Progenitor cell of endocrine pancreas (in vitro differentiated cells): ENCODE measurements at regions not wholly inside any gene's neighbourhood (a gene's known extent, or its start where the extent isn't known, plus 50 kb on each side); places are given as distances from the start of the nearest gene placed in this dataset.

Source experiments
- DNase-seq: peaks from one replicate; pipeline ENCODE4 v3.0.0; 2021; ENCODE audit warnings: low spot score; ENCODE audit not compliant: unreplicated experiment
- H3K27ac Mint-ChIP-seq: 2 replicates; pipeline ENCODE4 v1.8.0; 2021; ENCODE audit warnings: mild to moderate bottlenecking, moderate library complexity, mixed read lengths
- H3K27me3 Mint-ChIP-seq: 2 replicates; pipeline ENCODE4 v1.8.0; 2021; ENCODE audit warnings: mixed read lengths
- H3K36me3 Mint-ChIP-seq: 2 replicates; pipeline ENCODE4 v1.8.0; 2022; ENCODE audit warnings: mixed read lengths; ENCODE audit not compliant: insufficient read depth
- H3K4me1 Mint-ChIP-seq: 2 replicates; pipeline ENCODE4 v1.8.0; 2021; ENCODE audit warnings: low read depth, mixed read lengths
- H3K4me3 Mint-ChIP-seq: 2 replicates; pipeline ENCODE4 v1.8.0; 2021; ENCODE audit warnings: low read depth, mild to moderate bottlenecking, moderate library complexity, mixed read lengths
- H3K9me3 Mint-ChIP-seq: 2 replicates; pipeline ENCODE4 v1.8.0; 2021; ENCODE audit warnings: low read depth, mixed read lengths
- CTCF ChIP-seq: fragments of 200-600 bp; sonication (generic); IDR thresholded peaks from one replicate; pipeline ENCODE4 v1.5.0; 2021; ENCODE audit warnings: antibody characterized with exemption, mild to moderate bottlenecking; ENCODE audit not compliant: unreplicated experiment

- no peak for DNase-seq
- no peaks in the 10 kb centered on the region for H3K36me3 Mint-ChIP-seq
- TF ChIP-seq CTCF = no peak
- no peaks in the 10 kb centered on the region for H3K27me3 Mint-ChIP-seq
- peaks cover 3% of the 10 kb centered on the region for H3K4me1 Mint-ChIP-seq
- no peaks in the 10 kb centered on the region for H3K9me3 Mint-ChIP-seq
- H3K27ac Mint-ChIP-seq = no peak overlapping the region
- H3K4me3 Mint-ChIP-seq = no peak overlapping the region
These were observed 315.1 kb downstream of the RDH14 start for GRCh38 chr2:18245375-18245774.

DNA sequence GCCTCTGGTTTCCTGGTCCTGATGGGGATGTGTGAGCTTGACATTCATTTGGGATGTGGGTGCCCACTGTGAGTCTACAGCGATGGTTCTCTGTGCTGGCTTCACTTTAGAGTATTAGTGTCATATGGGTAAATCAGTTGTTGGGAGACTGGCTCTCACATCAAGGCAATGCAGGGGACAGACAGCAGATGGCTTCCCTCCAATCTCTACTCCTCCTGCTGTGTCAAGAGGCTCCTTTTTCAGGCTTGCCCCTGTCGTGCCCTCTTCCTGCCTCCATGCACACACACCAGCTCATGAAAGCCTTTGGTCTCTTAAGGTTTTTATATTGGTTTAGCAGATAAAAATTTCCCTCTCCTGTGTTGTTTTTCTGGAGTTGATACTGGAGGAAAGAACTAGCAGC is 315.6 kb downstream of the RDH14 start:
- H3K27me3 Mint-ChIP-seq = no peaks in the 10 kb centered on the region
- DNase-seq = no peak
- H3K4me1 Mint-ChIP-seq = peaks cover 3% of the 10 kb centered on the region
- H3K9me3 Mint-ChIP-seq = no peaks in the 10 kb centered on the region
- no peaks in the 10 kb centered on the region for H3K36me3 Mint-ChIP-seq
- H3K27ac Mint-ChIP-seq = no peak overlapping the region
- H3K4me3 Mint-ChIP-seq = no peak overlapping the region
- TF ChIP-seq CTCF = no peak

- DNase-seq = no peak
- no peaks in the 10 kb centered on the region for H3K27me3 Mint-ChIP-seq
- no peak overlapping the region for H3K4me3 Mint-ChIP-seq
- no peaks in the 10 kb centered on the region for H3K36me3 Mint-ChIP-seq
- peaks cover 3% of the 10 kb centered on the region for H3K4me1 Mint-ChIP-seq
- TF ChIP-seq CTCF = no peak
- no peaks in the 10 kb centered on the region for H3K9me3 Mint-ChIP-seq
- H3K27ac Mint-ChIP-seq = no peak overlapping the region
These were observed 316.6 kb downstream of the RDH14 start for GRCh38 chr2:18243816-18244215.

GRCh38 chr2:18242716-18243115 is 317.7 kb downstream of the RDH14 start:
- Mint-ChIP-seq H3K27me3 (no peaks in the 10 kb centered on the region), H3K9me3 (no peaks in the 10 kb centered on the region), H3K36me3 (no peaks in the 10 kb centered on the region)

DNA sequence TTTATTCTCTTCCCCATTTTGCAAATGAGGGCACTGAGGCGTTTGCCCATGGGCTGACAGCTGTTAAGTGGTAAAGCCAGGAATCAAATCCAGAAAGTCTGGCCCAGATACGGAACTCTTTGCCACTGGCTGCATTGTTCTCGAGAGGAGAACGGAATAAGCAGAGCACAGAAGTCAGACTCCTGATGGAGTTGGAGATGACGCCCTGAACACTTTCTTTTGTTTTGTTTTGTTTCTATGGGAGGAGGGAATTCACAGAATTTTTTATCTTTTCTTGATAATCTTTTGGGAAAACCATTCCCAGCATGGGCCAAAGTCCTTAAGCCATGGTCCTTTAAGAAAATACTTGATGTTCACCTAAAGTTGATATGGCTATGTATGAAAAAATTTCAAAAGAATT is 322.2 kb downstream of the RDH14 start:
- Mint-ChIP-seq H3K27ac (no peak overlapping the region), H3K4me3 (no peak overlapping the region), H3K9me3 (no peaks in the 10 kb centered on the region), H3K4me1 (peaks cover 12% of the 10 kb centered on the region), H3K36me3 (no peaks in the 10 kb centered on the region), H3K27me3 (no peaks in the 10 kb centered on the region)
- no peak for DNase-seq
- no peak for TF ChIP-seq CTCF

More at GRCh38 chr2:18242716-18243115, 317.7 kb downstream of the RDH14 start:
- Mint-ChIP-seq H3K4me1 (peaks cover 2% of the 10 kb centered on the region), H3K27ac (no peak overlapping the region), H3K4me3 (no peak overlapping the region)
- no peak for DNase-seq
- no peak for TF ChIP-seq CTCF
